GM12875 (cell line): ENCODE measurements at regions not wholly inside any gene's neighbourhood (a gene's known extent, or its start where the extent isn't known, plus 50 kb on each side); places are given as distances from the start of the nearest gene placed in this dataset.

ENCODE experiments used
- H3K4me3 ChIP-seq: one replicate; pipeline ENCODE4 v1.5.1; 2011; ENCODE audit warnings: low read depth, low read length, control low read depth
- CTCF ChIP-seq: IDR thresholded peaks from 2 replicates; pipeline ENCODE4 v1.5.1; 2011; ENCODE audit warnings: low read depth, mild to moderate bottlenecking, control low read depth, inconsistent platforms, low read length, moderate library complexity, borderline replicate concordance; ENCODE audit not compliant: insufficient read depth

DNA sequence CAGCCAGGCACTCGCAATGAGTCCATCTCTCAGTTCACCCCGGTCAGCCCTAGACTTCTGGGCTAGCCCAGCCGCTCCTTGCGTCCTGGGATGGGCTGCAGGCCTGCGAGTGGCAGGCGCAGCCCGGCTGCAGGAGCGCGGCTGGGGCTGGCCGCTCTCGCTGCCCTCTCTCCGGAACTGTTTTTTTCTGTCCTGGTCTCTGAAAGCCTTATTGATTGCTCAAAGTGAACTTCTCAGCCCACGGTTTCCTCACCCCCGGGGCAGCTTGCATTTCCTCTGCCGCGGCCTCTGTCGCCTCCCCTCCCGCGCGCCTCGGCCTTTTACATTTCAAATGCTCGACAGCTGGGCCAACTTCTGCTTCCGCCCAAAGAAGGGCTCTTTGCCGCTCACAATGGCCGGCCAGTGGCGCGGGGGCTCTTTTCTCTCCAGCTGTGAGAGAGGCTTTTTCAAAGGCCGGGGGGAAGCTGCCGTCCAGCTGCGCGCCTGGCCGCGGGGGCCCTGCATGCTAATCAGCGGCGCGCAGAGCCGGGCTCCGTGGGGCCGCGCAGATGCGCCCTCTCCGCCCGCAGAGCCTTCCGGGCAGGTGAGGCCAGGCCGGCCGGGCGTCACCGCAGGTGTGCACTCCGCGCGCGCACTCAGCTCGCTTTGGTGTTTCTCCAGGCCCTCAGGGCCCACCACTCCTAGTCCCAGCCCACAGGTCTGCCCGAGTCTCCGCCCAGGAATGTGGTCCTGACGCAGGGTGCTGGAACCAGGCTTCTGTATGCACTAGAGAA lies 513.8 kb downstream of the RNF144A start:
- no peak overlapping the region for H3K4me3 ChIP-seq
- no peak for TF ChIP-seq CTCF

DNA sequence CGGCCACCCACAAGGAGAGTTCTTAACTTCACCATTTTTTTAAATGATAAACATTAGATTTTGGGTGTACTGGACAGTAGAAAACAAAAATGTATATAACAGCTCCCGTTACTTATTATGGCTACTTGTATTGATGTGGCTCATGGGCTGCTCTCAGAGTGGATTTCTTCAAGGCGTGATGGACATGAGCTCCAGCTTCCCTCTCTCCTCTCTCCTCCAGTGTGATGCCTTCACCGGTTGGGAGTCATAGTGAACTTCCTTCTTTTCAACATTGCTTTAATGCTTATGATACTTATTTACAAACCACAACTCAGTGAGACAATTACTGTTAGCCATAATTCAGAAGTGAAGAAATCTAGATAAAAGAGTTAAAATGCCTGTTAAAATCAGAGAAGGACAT lies 515.2 kb downstream of the RNF144A start:
- H3K4me3 ChIP-seq = no peak overlapping the region
- TF ChIP-seq CTCF = no peak

GRCh38 chr2:7436096-7436906 lies 519.1 kb downstream of the RNF144A start:
- no peak overlapping the region for H3K4me3 ChIP-seq
- no peak for TF ChIP-seq CTCF

GRCh38 chr2:7437141-7437540 lies 519.9 kb downstream of the RNF144A start:
- TF ChIP-seq CTCF = no peak
- no peak overlapping the region for H3K4me3 ChIP-seq

GRCh38 chr2:7437716-7438632 lies 520.8 kb downstream of the RNF144A start:
- TF ChIP-seq CTCF = no peak
- no peak overlapping the region for H3K4me3 ChIP-seq

GRCh38 chr2:7438855-7439254 lies 521.6 kb downstream of the RNF144A start:
- no peak for TF ChIP-seq CTCF
- H3K4me3 ChIP-seq = no peak overlapping the region
